B cell (primary cell): ENCODE measurements at regions not wholly inside any gene's neighbourhood (a gene's known extent, or its start where the extent isn't known, plus 50 kb on each side); places are given as distances from the start of the nearest gene placed in this dataset.

Source experiments
- ATAC-seq: fragments of 200-7000 bp; cut with Tn5 transposase; one replicate; pipeline ENCODE4 v1.10.0; 2021; ENCODE audit warnings: low read depth, mild to moderate bottlenecking, moderate number of reproducible peaks, moderate library complexity
- CTCF ChIA-PET: fragments of 350-600 bp; sonication (Branson Sonifier 250); formaldehyde crosslinking; loops from one replicate; lab custom pipeline; 2021; ENCODE audit warnings: antibody characterized with exemption, inconsistent platforms; lab: Charles Lee
- POLR2A ChIA-PET: fragments of 350-600 bp; sonication (Branson Sonifier 250); formaldehyde crosslinking; loops from one replicate; lab custom pipeline; 2021; ENCODE audit warnings: antibody characterized with exemption; lab: Charles Lee
- DNase-seq: peaks from one replicate; pipeline ENCODE4 v3.0.0; 2013
- H2AFZ ChIP-seq: 2 replicates; pipeline ENCODE4 v1.6.1; 2012; ENCODE audit warnings: mild to moderate bottlenecking, low read depth, low read length; ENCODE audit not compliant: insufficient read depth, poor library complexity, severe bottlenecking
- H3K27ac ChIP-seq, 2 donors: 1 replicate in 1 of 2; 2 replicates in 1 of 2; pipeline ENCODE4 v1.5.1; 2012 to 2013; ENCODE audit warnings: low read length in 2 of 2, mild to moderate bottlenecking in 2 of 2, moderate library complexity in 1 of 2
- H3K27me3 ChIP-seq, 4 experiments: fragments of 200-600 bp in 1 of 4; sonication (generic) in 1 of 4; replicated peaks in 1 of 4; 1 replicate in 2 of 4; 2 replicates in 2 of 4; pipeline versions ENCODE4 v1.6.1 to v1.7.0; 2013 to 2016; ENCODE audit warnings: low read length in 3 of 4, mild to moderate bottlenecking in 2 of 4, mixed read lengths in 1 of 4, moderate library complexity in 1 of 4; ENCODE audit not compliant: insufficient read depth in 4 of 4, control insufficient read depth in 3 of 4; ENCODE audit errors: control extremely low read depth in 1 of 4
- H3K36me3 ChIP-seq, 2 experiments: replicated peaks in 1 of 2; 1 replicate in 1 of 2; 2 replicates in 1 of 2; pipeline versions ENCODE4 v1.6.1 to v1.7.1; 2013; ENCODE audit warnings: low read length in 1 of 2; ENCODE audit not compliant: insufficient read depth in 2 of 2, control insufficient read depth in 1 of 2; ENCODE audit errors: control extremely low read depth in 1 of 2, extremely low read depth in 1 of 2
- H3K4me1 ChIP-seq, 2 donors: fragments of 200-600 bp in 1 of 2; sonication (generic) in 1 of 2; 1 replicate in 1 of 2; 2 replicates in 1 of 2; pipeline versions ENCODE4 v1.5.1 to v1.6.1; 2013 to 2017; ENCODE audit warnings: low read length in 2 of 2; ENCODE audit not compliant: control insufficient read depth in 2 of 2, insufficient read depth in 2 of 2
- H3K4me2 ChIP-seq: replicated peaks from 2 replicates; pipeline ENCODE3; 2012; ENCODE audit warnings: mild to moderate bottlenecking, low read depth, low read length; ENCODE audit not compliant: poor library complexity, severe bottlenecking
- H3K4me3 ChIP-seq, 5 experiments: fragments of 200-600 bp in 1 of 5; sonication (generic) in 1 of 5; 1 replicate in 3 of 5; 2 replicates in 2 of 5; pipeline versions ENCODE4 v1.5.1 to v1.7.0; 2011 to 2016; ENCODE audit warnings: low read length in 4 of 5, mild to moderate bottlenecking in 4 of 5, low read depth in 2 of 5, control low read depth in 1 of 5, moderate library complexity in 1 of 5; ENCODE audit not compliant: insufficient read depth in 1 of 5; ENCODE audit errors: control extremely low read depth in 1 of 5, extremely low read depth in 1 of 5
- H3K79me2 ChIP-seq: fragments of 200-600 bp; sonication (generic); one replicate; pipeline ENCODE4 v1.6.0; 2016; ENCODE audit warnings: low read length; ENCODE audit not compliant: control insufficient read depth, insufficient read depth
- H3K9ac ChIP-seq: fragments of 200-600 bp; sonication (generic); 2 replicates; pipeline ENCODE4 v1.6.1; 2017; ENCODE audit warnings: mild to moderate bottlenecking, low read length, moderate library complexity
- H3K9me3 ChIP-seq, 3 donors: one replicate each; pipeline versions ENCODE4 v1.6.1 to v1.7.1; 2013; ENCODE audit warnings: low read length in 2 of 3; ENCODE audit not compliant: control insufficient read depth in 2 of 3, insufficient read depth in 1 of 3; ENCODE audit errors: control extremely low read depth in 1 of 3
- H4K20me1 ChIP-seq: 2 replicates; pipeline ENCODE4 v1.6.0; 2012; ENCODE audit warnings: mild to moderate bottlenecking, low read length; ENCODE audit not compliant: insufficient read depth, control insufficient read depth, poor library complexity, severe bottlenecking
- H3K27ac Mint-ChIP-seq: one replicate; pipeline ENCODE4 v1.8.0; 2021; ENCODE audit warnings: mixed read lengths
- H3K27me3 Mint-ChIP-seq: one replicate; pipeline ENCODE4 v1.8.0; 2021; ENCODE audit warnings: mixed read lengths
- H3K4me1 Mint-ChIP-seq: one replicate; pipeline ENCODE4 v1.8.0; 2021; ENCODE audit warnings: mixed read lengths
- H3K4me3 Mint-ChIP-seq: one replicate; pipeline ENCODE4 v1.8.0; 2021; ENCODE audit warnings: mixed read lengths
- H3K9me3 Mint-ChIP-seq: one replicate; pipeline ENCODE4 v1.8.0; 2022; ENCODE audit warnings: mixed read lengths; ENCODE audit not compliant: insufficient read depth
- EZH2 ChIP-seq: IDR thresholded peaks from 2 replicates; pipeline ENCODE4 v1.6.1; 2012; ENCODE audit warnings: borderline replicate concordance, low read depth, mild to moderate bottlenecking, moderate library complexity, low read length; ENCODE audit not compliant: insufficient read depth, poor library complexity, severe bottlenecking
- WGBS: methylation state at CpG from one replicate; pipeline ENCODE4 v1.1.5; 2013; ENCODE audit warnings: missing lambda C conversion rate; ENCODE audit not compliant: insufficient coverage; 5-methylcytosine and 5-hydroxymethylcytosine counted together
- intact Hi-C: fragments of 100-400 bp; cut with micrococcal nuclease; formaldehyde crosslinking; loops from one replicate; pipeline ENCODE4 v1.10.0; 2022
- TF ChIP-seq, protein P1 (sequence below): fragments of 200-600 bp; IDR thresholded peaks from one replicate; pipeline ENCODE4 v1.8.0; 2022; ENCODE audit warnings: antibody characterized with exemption, mild to moderate bottlenecking

DNA sequence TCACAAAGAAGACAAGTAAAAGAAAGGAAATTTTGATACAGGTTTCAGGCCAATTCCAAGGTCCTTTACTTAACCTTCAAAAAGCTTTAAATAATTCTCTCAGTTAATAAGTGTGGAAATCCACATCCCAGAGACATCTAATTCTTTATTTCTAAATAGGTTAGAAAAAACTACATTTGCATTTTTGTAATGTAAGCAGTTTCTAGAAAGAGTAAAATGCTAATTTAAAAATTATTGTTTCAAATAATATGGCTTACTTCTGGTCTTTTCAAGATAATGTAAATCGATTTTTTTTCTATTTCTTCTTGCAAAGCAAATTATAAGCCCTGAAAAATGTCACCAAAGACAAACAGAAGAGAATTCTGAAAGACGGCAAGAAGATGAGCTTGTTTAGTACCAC lies 180.4 kb upstream of the HHIP start:
- H3K4me3 ChIP-seq = no peak overlapping the region
- H3K27me3 ChIP-seq = no peaks in the 10 kb centered on the region
- Mint-ChIP-seq H3K9me3 (no peaks in the 10 kb centered on the region), H3K4me1 (no peaks in the 10 kb centered on the region), H3K27me3 (no peaks in the 10 kb centered on the region), H3K4me3 (no peak overlapping the region), H3K27ac (no peak overlapping the region)
- H3K36me3 ChIP-seq = no peaks in the 10 kb centered on the region
- H4K20me1 ChIP-seq = no peaks in the 10 kb centered on the region
- ChIA-PET POLR2A (no interaction called here), CTCF (no interaction called here)
- H3K27ac ChIP-seq = no peak overlapping the region
- H2AFZ ChIP-seq = no peak overlapping the region
- H3K79me2 ChIP-seq = no peaks in the 10 kb centered on the region
- no peak overlapping the region for H3K9ac ChIP-seq
- DNase-seq = no peak
- WGBS = no CpG with 5 or more reads among the region's 2 CpGs
- H3K4me1 ChIP-seq = no peaks in the 10 kb centered on the region
- H3K4me2 ChIP-seq = no peak overlapping the region
- intact Hi-C loops = no loop called here
- no peak for ATAC-seq
- no peaks in the 10 kb centered on the region for H3K9me3 ChIP-seq
- TF ChIP-seq, protein P1, sequence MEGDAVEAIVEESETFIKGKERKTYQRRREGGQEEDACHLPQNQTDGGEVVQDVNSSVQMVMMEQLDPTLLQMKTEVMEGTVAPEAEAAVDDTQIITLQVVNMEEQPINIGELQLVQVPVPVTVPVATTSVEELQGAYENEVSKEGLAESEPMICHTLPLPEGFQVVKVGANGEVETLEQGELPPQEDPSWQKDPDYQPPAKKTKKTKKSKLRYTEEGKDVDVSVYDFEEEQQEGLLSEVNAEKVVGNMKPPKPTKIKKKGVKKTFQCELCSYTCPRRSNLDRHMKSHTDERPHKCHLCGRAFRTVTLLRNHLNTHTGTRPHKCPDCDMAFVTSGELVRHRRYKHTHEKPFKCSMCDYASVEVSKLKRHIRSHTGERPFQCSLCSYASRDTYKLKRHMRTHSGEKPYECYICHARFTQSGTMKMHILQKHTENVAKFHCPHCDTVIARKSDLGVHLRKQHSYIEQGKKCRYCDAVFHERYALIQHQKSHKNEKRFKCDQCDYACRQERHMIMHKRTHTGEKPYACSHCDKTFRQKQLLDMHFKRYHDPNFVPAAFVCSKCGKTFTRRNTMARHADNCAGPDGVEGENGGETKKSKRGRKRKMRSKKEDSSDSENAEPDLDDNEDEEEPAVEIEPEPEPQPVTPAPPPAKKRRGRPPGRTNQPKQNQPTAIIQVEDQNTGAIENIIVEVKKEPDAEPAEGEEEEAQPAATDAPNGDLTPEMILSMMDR = no peak
- no peak for TF ChIP-seq EZH2

DNA sequence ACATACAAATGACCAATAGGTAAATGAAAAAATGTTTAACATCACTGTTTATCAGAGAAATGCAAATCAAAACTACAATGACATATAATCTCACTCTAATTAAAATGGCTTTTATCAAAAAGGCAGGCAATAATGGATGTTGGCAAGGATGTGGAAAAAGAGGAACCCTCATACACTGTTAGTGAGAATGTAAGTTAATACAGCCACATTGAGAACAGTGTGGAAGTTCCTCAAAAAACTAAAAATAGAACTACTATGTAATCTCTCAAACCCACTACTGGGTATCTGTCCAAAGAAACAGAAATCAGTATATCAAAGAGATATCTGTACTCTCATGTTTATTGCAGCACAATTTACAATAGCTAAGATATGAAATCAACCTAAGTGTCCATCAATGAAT lies 165.9 kb upstream of the HHIP start:
- Mint-ChIP-seq H3K4me1 (no peaks in the 10 kb centered on the region), H3K27me3 (no peaks in the 10 kb centered on the region), H3K27ac (no peak overlapping the region), H3K4me3 (no peak overlapping the region), H3K9me3 (peaks cover 3% of the 10 kb centered on the region)
- no peak for TF ChIP-seq EZH2
- TF ChIP-seq, protein P1 = no peak
- Histone ChIP-seq H2AFZ (no peak overlapping the region), H3K79me2 (no peaks in the 10 kb centered on the region), H3K36me3 (no peaks in the 10 kb centered on the region), H3K27ac (no peak overlapping the region), H3K4me3 (no peak overlapping the region), H4K20me1 (no peaks in the 10 kb centered on the region), H3K9me3 (peaks cover 1 to 5% (median 3%) of the 10 kb centered on the region in 3 donors), H3K27me3 (no peaks in the 10 kb centered on the region), H3K9ac (no peak overlapping the region), H3K4me1 (no peaks in the 10 kb centered on the region), H3K4me2 (no peak overlapping the region)
- POLR2A ChIA-PET = no interaction called here
- CTCF ChIA-PET = no interaction called here
- DNase-seq (no peak), ATAC-seq (no peak)
- intact Hi-C loops = no loop called here
